HFFc6 (cell line): ENCODE measurements at regions not wholly inside any gene's neighbourhood (a gene's known extent, or its start where the extent isn't known, plus 50 kb on each side); places are given as distances from the start of the nearest gene placed in this dataset.

Experiments
- DNase-seq: peaks from one replicate; pipeline ENCODE4 v3.0.0-alpha.2; 2018
- H3K27ac Mint-ChIP-seq: 2 replicates; pipeline ENCODE4 v1.8.0; 2020; ENCODE audit warnings: mild to moderate bottlenecking, mixed read lengths
- H3K27me3 Mint-ChIP-seq: 2 replicates; pipeline ENCODE4 v1.8.0; 2021; ENCODE audit warnings: mild to moderate bottlenecking, moderate library complexity, mixed read lengths; ENCODE audit not compliant: insufficient read depth
- H3K36me3 Mint-ChIP-seq: 2 replicates; pipeline ENCODE4 v1.8.0; 2021; ENCODE audit warnings: low read depth, mixed read lengths
- H3K4me1 Mint-ChIP-seq: 2 replicates; pipeline ENCODE4 v1.8.0; 2020; ENCODE audit warnings: low read depth, mixed read lengths
- H3K4me3 Mint-ChIP-seq: 2 replicates; pipeline ENCODE4 v1.8.0; 2020; ENCODE audit warnings: mild to moderate bottlenecking, moderate library complexity, mixed read lengths
- H3K9me3 Mint-ChIP-seq: 2 replicates; pipeline ENCODE4 v1.8.0; 2020; ENCODE audit warnings: mild to moderate bottlenecking, mixed read lengths
- CTCF ChIP-seq: fragments of 200-600 bp; sonication (generic); IDR thresholded peaks from 2 replicates; pipeline ENCODE4 v1.5.0; 2021; ENCODE audit warnings: antibody characterized with exemption, mild to moderate bottlenecking

- TF ChIP-seq CTCF: no peak
- no peak overlapping the region for H3K27ac Mint-ChIP-seq
- DNase-seq: no peak
- H3K4me3 Mint-ChIP-seq: no peak overlapping the region
- H3K9me3 Mint-ChIP-seq: no peaks in the 10 kb centered on the region
- H3K36me3 Mint-ChIP-seq: no peaks in the 10 kb centered on the region
- H3K4me1 Mint-ChIP-seq: peaks cover 31% of the 10 kb centered on the region
- peaks cover 3% of the 10 kb centered on the region for H3K27me3 Mint-ChIP-seq
Measured at GRCh38 chr9:129338724-129339430, 160.8 kb upstream of the IER5L start.

DNA sequence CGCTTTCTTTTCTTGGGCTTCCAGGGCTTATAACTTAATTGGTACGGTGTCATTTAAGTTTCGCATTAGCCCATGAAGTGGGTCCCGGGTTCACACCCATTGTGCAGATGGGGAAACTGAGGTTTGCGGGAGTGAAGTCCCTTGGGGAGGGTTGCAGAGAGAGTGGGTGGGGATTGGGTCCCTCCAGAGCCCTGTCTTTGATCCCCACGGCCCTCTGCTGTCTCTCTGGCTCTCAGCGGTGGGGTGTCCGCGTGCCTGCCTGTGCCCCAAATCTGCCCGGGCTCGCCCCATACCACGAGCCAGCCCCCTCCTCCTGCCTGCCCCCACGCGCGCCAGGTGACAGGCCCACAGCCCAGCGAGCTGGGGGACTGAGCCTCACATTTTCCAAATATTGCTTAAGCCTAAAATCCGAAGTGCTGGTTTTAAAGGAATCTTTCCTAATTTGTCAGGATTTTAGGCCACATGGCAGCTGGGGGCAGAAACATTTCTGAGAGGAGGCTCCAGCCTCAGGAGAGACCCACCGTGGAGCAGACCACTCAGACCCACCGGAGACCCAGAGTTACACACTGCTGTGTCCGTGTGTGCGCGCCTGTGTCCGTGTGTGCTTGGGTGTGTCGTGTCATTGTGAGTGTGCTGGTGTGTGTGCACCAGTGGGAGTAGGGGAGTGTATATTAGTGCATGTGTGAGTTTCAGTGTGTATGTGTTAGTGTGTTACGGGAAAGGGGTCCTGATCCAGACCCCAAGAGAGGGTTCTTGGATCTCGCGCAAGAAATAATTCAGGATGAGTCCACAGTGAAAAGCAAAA is 159.5 kb upstream of the IER5L start:
- H3K4me3 Mint-ChIP-seq: no peak overlapping the region
- H3K36me3 Mint-ChIP-seq: no peaks in the 10 kb centered on the region
- no peaks in the 10 kb centered on the region for H3K9me3 Mint-ChIP-seq
- TF ChIP-seq CTCF: no peak
- no peaks in the 10 kb centered on the region; the same call in 1 of the 2 replicates for H3K27me3 Mint-ChIP-seq
- DNase-seq: no peak
- no peak overlapping the region for H3K27ac Mint-ChIP-seq
- H3K4me1 Mint-ChIP-seq: peaks cover 39% of the 10 kb centered on the region

- H3K9me3 Mint-ChIP-seq: no peaks in the 10 kb centered on the region
- no peak for DNase-seq
- no peak for TF ChIP-seq CTCF
- peaks cover 43% of the 10 kb centered on the region for H3K4me1 Mint-ChIP-seq
- no peaks in the 10 kb centered on the region for H3K36me3 Mint-ChIP-seq
- H3K4me3 Mint-ChIP-seq: peak overlapping the region; percentile 77
- peak overlapping the region; percentile 48 for H3K27ac Mint-ChIP-seq
- no peaks in the 10 kb centered on the region; the same call in 1 of the 2 replicates for H3K27me3 Mint-ChIP-seq
Measured at GRCh38 chr9:129336601-129337331, 158.7 kb upstream of the IER5L start.

GRCh38 chr9:129336130-129336528 is 158.1 kb upstream of the IER5L start:
- 0 out of 2 replicates have a peak overlapping the region, but pooled peaks have one; percentile 77 for H3K4me3 Mint-ChIP-seq
- H3K27me3 Mint-ChIP-seq: no peaks in the 10 kb centered on the region; the same call in 1 of the 2 replicates
- no peak for DNase-seq

More at GRCh38 chr9:129336130-129336528, 158.1 kb upstream of the IER5L start:
- peaks cover 5% of the 10 kb centered on the region for H3K9me3 Mint-ChIP-seq
- H3K27ac Mint-ChIP-seq: no peak overlapping the region; the same call in 1 of the 2 replicates
- TF ChIP-seq CTCF: no peak
- H3K4me1 Mint-ChIP-seq: peaks cover 49% of the 10 kb centered on the region
- H3K36me3 Mint-ChIP-seq: peaks cover 5% of the 10 kb centered on the region
